GM20000 (cell line): ENCODE measurements at regions not wholly inside any gene's neighbourhood (a gene's known extent, or its start where the extent isn't known, plus 50 kb on each side); places are given as distances from the start of the nearest gene placed in this dataset.

Experiments used
- DNase-seq: peaks from one replicate; pipeline ENCODE4 v3.0.0; 2012; ENCODE audit warnings: low spot score
- CTCF ChIP-seq: IDR thresholded peaks from 2 replicates; pipeline ENCODE4 v1.5.1; 2012; ENCODE audit warnings: mild to moderate bottlenecking, control low read depth; ENCODE audit errors: extremely low read depth, missing control alignments

DNA sequence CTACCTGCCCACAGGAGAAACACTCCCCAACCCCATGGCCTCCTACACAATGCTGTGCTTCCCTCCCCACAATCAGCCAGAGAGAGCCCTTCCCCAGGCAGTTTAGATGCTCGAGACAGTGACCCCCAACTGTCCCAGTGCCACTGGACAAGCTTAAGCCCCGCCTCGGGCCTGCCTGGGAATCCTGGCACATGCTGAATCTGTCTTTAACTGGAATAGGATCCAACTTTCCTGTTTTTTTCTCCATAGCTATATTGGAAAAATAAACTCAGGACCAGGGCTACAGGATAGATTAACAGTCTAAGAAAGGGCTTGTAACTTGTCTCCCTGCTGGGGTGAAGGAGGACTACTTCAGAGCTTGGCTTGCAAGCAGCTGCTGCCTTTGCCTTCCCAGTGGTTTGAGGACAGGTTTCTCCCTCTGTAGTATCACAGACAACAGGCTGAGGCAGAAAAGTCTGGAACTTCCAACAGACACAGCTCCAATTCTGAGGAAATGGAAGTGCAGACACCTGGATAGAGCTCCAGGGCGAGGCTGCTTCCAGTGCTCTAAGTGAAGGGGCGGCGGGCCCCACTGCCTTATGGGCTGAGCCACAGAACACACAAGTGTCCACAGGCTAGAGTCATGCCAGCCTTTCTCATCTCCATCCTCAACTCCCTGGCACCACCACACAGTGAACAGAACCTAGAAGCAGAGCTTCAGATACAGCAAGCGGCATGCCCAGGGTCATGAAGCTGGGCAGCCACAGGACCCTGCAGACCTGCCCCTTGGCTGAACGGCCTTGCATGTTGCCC lies 228.3 kb downstream of the TUBA3C start:
- no peak for TF ChIP-seq CTCF
- no peak for DNase-seq

DNA sequence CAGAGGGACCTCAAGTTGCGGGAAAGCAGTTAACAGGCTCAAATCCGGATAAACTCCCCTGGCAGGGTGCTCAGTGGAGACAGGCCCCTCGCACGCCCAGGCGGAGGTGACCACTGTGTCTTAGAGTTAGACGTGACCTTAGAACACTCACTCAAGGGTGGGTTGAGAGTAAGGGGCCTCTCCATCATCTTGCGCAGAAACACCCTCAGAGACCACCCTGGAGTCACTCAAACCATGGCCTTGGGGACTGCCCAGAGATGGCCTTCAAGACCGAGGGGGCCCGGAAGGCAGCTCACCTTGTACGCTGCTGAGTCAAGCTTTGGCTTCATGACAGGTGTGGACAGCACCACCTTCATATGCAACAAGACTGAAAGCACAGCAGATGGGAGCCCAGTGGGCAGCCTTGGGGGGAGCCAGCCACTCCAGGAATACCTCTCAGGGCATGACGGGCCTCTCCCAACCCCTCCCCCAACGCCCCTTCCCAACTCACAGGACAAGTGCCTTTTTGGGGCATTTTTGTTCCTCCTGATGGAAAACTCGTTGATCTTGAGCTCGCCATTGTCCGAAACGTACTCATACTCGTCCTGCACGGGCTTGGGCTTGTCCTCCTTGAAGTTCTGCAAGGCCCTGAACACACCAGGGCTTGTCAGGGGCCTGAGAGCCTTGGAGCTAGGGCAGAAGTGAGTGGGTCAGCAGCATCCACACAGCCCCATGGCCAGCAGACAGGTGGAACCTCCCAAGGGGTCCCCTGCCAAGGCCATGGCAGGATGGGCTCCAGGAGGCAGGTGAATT lies 229.2 kb downstream of the TUBA3C start:
- TF ChIP-seq CTCF, result no peak
- DNase-seq, result no peak

DNA sequence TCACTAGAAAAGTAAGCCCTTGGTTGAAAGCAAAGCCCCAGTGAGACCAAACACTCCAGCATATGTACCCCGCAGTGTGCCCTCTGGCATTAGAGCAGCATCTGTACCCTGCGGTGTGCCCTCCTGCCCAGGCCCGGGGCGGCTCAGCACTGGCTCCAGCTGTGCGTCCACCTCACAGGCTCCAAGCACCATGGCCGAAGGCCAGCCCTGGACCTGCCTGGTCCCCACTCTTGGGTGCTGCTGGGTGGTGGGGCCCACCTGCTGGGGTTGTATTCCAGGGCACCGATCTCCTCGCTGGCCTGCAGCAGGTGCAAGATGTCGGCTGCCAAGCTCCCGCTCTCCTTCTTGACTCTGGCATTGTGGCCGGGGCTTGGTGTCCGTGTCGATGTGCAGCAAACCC lies 230.2 kb downstream of the TUBA3C start:
- no peak for TF ChIP-seq CTCF
- DNase-seq, result no peak

DNA sequence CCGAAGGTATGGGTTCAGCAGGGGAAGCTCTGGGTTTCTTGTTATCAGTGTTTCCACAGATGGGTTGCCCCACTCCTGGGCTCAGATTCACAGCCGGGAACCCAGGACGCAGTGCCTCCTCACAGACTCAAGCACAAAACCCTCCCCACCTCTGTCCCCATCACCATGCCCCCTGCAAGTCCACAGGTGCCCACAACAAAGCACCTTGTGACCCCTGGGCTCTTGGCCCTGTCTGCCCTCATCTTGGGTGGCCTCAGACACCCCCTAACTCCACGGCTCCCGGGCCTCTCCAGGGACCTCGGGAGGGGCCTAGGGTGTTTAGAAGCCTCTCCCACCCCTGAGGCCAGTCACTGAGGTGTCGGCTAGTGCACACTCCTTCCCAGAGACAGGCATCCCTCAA lies 231.7 kb downstream of the TUBA3C start:
- no peak for DNase-seq
- TF ChIP-seq CTCF, result no peak

GRCh38 chr13:18949489-18949761 lies 232.2 kb downstream of the TUBA3C start:
- DNase-seq, result no peak
- no peak for TF ChIP-seq CTCF

GRCh38 chr13:18948664-18949488 lies 232.7 kb downstream of the TUBA3C start:
- no peak for TF ChIP-seq CTCF
- DNase-seq, result no peak

GRCh38 chr13:18948012-18948663 lies 233.5 kb downstream of the TUBA3C start:
- no peak for DNase-seq
- TF ChIP-seq CTCF, result no peak
